Endodermal cell (in vitro differentiated cells): ENCODE measurements at regions not wholly inside any gene's neighbourhood (a gene's known extent, or its start where the extent isn't known, plus 50 kb on each side); places are given as distances from the start of the nearest gene placed in this dataset.

Experiments
- DNase-seq: peaks from one replicate; pipeline ENCODE4 v3.0.0-alpha.2; 2017
- H3K27ac ChIP-seq: 2 replicates; pipeline ENCODE4 v1.5.1; 2013; ENCODE audit warnings: mild to moderate bottlenecking, low read depth, low read length, moderate library complexity
- H3K27me3 ChIP-seq: 2 replicates; pipeline ENCODE4 v1.6.1; 2013; ENCODE audit warnings: mild to moderate bottlenecking, low read length, moderate library complexity; ENCODE audit not compliant: insufficient read depth, control insufficient read depth, poor library complexity, severe bottlenecking
- H3K36me3 ChIP-seq: 2 replicates; pipeline ENCODE4 v1.7.0; 2013; ENCODE audit warnings: mild to moderate bottlenecking, low read length, moderate library complexity; ENCODE audit not compliant: control insufficient read depth, insufficient read depth
- H3K4me1 ChIP-seq: one replicate; pipeline ENCODE4 v1.7.0; 2013; ENCODE audit warnings: low read length; ENCODE audit not compliant: control insufficient read depth, insufficient read depth
- H3K4me3 ChIP-seq: 2 replicates; pipeline ENCODE4 v1.5.1; 2013; ENCODE audit warnings: mild to moderate bottlenecking, low read length, moderate library complexity
- H3K9ac ChIP-seq: 2 replicates; pipeline ENCODE4 v1.6.1; 2013; ENCODE audit warnings: mild to moderate bottlenecking, low read length, moderate library complexity; ENCODE audit not compliant: poor library complexity, severe bottlenecking; ENCODE audit errors: extremely low read depth
- H3K9me3 ChIP-seq: 2 replicates; pipeline ENCODE4 v1.6.1; 2013; ENCODE audit warnings: mild to moderate bottlenecking, low read length, moderate library complexity; ENCODE audit not compliant: control insufficient read depth
- H3K27ac Mint-ChIP-seq: 2 replicates; pipeline ENCODE4 v1.8.0; 2020; ENCODE audit warnings: mixed read lengths
- H3K27me3 Mint-ChIP-seq: 2 replicates; pipeline ENCODE4 v1.8.0; 2021; ENCODE audit warnings: mild to moderate bottlenecking, mixed read lengths; ENCODE audit not compliant: insufficient read depth
- H3K36me3 Mint-ChIP-seq: 2 replicates; pipeline ENCODE4 v1.8.0; 2020; ENCODE audit warnings: low read depth, mixed read lengths
- H3K4me1 Mint-ChIP-seq: 2 replicates; pipeline ENCODE4 v1.8.0; 2020; ENCODE audit warnings: mixed read lengths
- H3K4me3 Mint-ChIP-seq: 2 replicates; pipeline ENCODE4 v1.8.0; 2020; ENCODE audit warnings: mild to moderate bottlenecking, moderate library complexity, mixed read lengths
- H3K9me3 Mint-ChIP-seq: 2 replicates; pipeline ENCODE4 v1.8.0; 2020; ENCODE audit warnings: mild to moderate bottlenecking, mixed read lengths
- CTCF ChIP-seq: fragments of 200-600 bp; sonication (generic); conservative IDR thresholded peaks from 2 replicates; pipeline ENCODE4 v1.5.0; 2021; ENCODE audit warnings: antibody characterized with exemption, mild to moderate bottlenecking
- WGBS, 2 experiments: methylation state at CpG; one replicate each; pipeline versions ENCODE4 v1.1.5 to v1.1.7; 2013; ENCODE audit warnings: missing lambda C conversion rate in 2 of 2, mixed read lengths in 1 of 2; ENCODE audit not compliant: insufficient coverage in 1 of 2, insufficient read length in 1 of 2; 5-methylcytosine and 5-hydroxymethylcytosine counted together

GRCh38 chr5:29214839-29215238 is 1978.6 kb upstream of the CDH6 start:
- no peak overlapping the region for H3K27ac Mint-ChIP-seq

GRCh38 chr5:29213475-29213874 is 1980.0 kb upstream of the CDH6 start:
- Histone ChIP-seq H3K4me1 (peaks cover 6% of the 10 kb centered on the region), H3K36me3 (no peaks in the 10 kb centered on the region), H3K9ac (no peak overlapping the region), H3K27ac (no peak overlapping the region), H3K27me3 (no peaks in the 10 kb centered on the region), H3K9me3 (no peaks in the 10 kb centered on the region), H3K4me3 (no peak overlapping the region)
- Mint-ChIP-seq H3K27ac (no peak overlapping the region), H3K4me3 (no peak overlapping the region), H3K27me3 (no peaks in the 10 kb centered on the region), H3K36me3 (no peaks in the 10 kb centered on the region), H3K9me3 (peaks cover 2% of the 10 kb centered on the region), H3K4me1 (peaks cover 19% of the 10 kb centered on the region)
- 88 to 94% methylated on average over 3 of the region's 3 CpGs for WGBS, 2 experiments
- no peak for DNase-seq
- no peak for TF ChIP-seq CTCF

More at GRCh38 chr5:29214839-29215238, 1978.6 kb upstream of the CDH6 start:
- Mint-ChIP-seq H3K4me1 (peaks cover 15% of the 10 kb centered on the region), H3K27me3 (no peaks in the 10 kb centered on the region), H3K36me3 (no peaks in the 10 kb centered on the region), H3K9me3 (peaks cover 2% of the 10 kb centered on the region), H3K4me3 (no peak overlapping the region)
- Histone ChIP-seq H3K27ac (no peak overlapping the region), H3K4me1 (peaks cover 6% of the 10 kb centered on the region), H3K9me3 (no peaks in the 10 kb centered on the region), H3K27me3 (no peaks in the 10 kb centered on the region), H3K36me3 (no peaks in the 10 kb centered on the region), H3K4me3 (no peak overlapping the region), H3K9ac (no peak overlapping the region)
- no peak for TF ChIP-seq CTCF
- WGBS, 2 experiments, result 100% methylated on average over 1 of the region's 1 CpG; no CpG with 5 or more reads in 1 of the 2 experiments
- no peak for DNase-seq

- H3K36me3 Mint-ChIP-seq, result no peaks in the 10 kb centered on the region
- Histone ChIP-seq H3K36me3 (no peaks in the 10 kb centered on the region), H3K9ac (no peak overlapping the region), H3K4me3 (no peak overlapping the region), H3K27me3 (no peaks in the 10 kb centered on the region), H3K9me3 (no peaks in the 10 kb centered on the region), H3K27ac (no peak overlapping the region), H3K4me1 (peaks cover 6% of the 10 kb centered on the region)
- no peak for DNase-seq
- H3K27me3 Mint-ChIP-seq, result no peaks in the 10 kb centered on the region
- H3K27ac Mint-ChIP-seq, result no peak overlapping the region
- H3K9me3 Mint-ChIP-seq, result peaks cover under 1% of the 10 kb centered on the region
- TF ChIP-seq CTCF, result no peak
- H3K4me3 Mint-ChIP-seq, result no peak overlapping the region
- H3K4me1 Mint-ChIP-seq, result peaks cover 13% of the 10 kb centered on the region
Observed at GRCh38 chr5:29208024-29208423, 1985.5 kb upstream of the CDH6 start.
